ENCODE measurements at regions not wholly inside any gene's neighbourhood (a gene's known extent, or its start where the extent isn't known, plus 50 kb on each side); places are given as distances from the start of the nearest gene placed in this dataset.
A peak's percentile ranks its signal among the peaks of the same experiment; 100 is the strongest.

DNA sequence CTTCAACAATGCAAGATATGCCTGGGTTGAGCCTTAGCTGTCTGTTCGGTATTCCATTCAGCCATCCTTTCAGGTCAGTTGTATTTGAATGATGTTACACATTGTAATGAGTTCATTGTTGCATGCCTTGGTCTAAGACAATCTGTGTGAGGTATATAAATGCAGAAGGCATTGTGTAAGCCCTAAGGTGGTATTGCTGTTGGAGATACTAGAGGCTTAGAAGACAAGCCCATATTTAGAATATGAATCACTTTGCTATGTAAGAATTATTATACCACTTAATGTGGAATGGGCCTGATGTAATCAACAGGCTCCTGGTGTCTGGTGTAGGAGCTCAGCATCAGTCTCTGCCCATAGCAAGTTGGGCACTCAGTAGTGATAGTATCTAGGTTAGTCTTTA is 473.4 kb upstream of the GNPDA2 start:
- TF ChIP-seq, protein P1, sequence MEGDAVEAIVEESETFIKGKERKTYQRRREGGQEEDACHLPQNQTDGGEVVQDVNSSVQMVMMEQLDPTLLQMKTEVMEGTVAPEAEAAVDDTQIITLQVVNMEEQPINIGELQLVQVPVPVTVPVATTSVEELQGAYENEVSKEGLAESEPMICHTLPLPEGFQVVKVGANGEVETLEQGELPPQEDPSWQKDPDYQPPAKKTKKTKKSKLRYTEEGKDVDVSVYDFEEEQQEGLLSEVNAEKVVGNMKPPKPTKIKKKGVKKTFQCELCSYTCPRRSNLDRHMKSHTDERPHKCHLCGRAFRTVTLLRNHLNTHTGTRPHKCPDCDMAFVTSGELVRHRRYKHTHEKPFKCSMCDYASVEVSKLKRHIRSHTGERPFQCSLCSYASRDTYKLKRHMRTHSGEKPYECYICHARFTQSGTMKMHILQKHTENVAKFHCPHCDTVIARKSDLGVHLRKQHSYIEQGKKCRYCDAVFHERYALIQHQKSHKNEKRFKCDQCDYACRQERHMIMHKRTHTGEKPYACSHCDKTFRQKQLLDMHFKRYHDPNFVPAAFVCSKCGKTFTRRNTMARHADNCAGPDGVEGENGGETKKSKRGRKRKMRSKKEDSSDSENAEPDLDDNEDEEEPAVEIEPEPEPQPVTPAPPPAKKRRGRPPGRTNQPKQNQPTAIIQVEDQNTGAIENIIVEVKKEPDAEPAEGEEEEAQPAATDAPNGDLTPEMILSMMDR (IDR thresholded peaks at IDR 0.05; ENCODE audit: insufficient read depth, low read depth, low read length, missing control alignments) = no peak
- no peak for DNase-seq (ENCODE audit: low read depth)
- H3K4me3 ChIP-seq (ENCODE audit: low read depth, low read length) = no peak overlapping the region

DNA sequence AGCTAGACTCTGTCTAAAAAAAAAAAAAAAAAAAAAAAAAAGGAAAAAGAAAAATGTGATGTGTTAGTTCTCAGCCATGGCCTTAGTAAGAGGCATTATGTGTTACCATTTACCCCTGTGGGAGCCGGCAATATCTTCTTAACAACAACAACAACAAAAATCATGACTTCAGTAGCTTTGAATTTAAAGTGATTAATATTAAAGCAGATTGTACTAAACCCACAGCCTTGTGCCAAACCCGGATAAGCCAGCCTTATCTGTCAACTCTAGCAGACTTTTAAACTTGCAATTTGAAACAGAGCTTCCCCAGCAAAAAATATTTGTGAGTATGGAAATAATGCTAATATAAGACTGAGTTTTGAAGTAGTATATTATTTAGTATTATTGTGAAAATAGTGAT is 462.1 kb upstream of the GNPDA2 start:
- TF ChIP-seq, protein P1 (IDR thresholded peaks at IDR 0.05; ENCODE audit: insufficient read depth, low read depth, low read length, missing control alignments) = no peak
- DNase-seq (ENCODE audit: low read depth) = no peak
- no peak overlapping the region for H3K4me3 ChIP-seq (ENCODE audit: low read depth, low read length)

DNA sequence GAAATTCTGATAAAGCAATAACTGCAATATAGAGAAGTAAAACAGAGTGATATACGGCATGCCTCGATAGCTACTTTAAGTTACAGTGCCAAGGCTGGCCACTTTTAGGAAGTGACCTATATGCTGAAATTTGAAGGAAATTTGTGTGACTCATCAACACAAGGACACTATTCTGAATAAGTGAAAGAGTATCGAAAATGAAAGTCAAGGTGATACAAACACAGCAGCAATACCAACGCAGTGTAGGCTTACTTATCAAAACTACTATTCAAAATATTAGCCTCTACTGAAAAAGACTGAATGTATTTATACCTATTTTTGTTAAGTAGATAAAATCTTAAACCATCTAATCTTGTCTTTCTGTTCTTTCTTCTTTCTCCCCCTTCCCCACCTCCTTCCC is 459.9 kb upstream of the GNPDA2 start:
- DNase-seq (ENCODE audit: low read depth) = no peak
- TF ChIP-seq, protein P1 (IDR thresholded peaks at IDR 0.05; ENCODE audit: insufficient read depth, low read depth, low read length, missing control alignments) = no peak
- H3K4me3 ChIP-seq (ENCODE audit: low read depth, low read length) = no peak overlapping the region

DNA sequence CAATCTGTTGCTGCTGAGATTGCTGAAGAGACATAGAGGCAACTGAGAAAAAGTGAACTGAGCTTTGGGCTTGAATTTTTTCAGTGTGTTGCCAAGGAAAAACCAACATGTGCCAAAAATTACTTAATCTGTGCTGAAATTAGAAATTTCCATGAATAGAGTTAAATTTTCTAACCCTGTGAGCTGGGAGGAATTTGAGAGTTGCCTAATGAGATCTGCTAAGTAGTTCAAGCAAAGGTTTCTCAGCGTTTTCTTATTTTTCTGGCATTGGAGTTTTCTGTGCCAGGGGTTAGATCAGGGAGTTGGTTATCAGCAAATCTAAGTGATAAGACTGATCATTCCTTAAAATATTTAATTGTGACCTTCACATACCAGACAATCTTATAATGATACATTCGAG is 457.5 kb upstream of the GNPDA2 start:
- TF ChIP-seq, protein P1 (IDR thresholded peaks at IDR 0.05; ENCODE audit: insufficient read depth, low read depth, low read length, missing control alignments) = no peak
- H3K4me3 ChIP-seq (ENCODE audit: low read depth, low read length) = no peak overlapping the region

DNA sequence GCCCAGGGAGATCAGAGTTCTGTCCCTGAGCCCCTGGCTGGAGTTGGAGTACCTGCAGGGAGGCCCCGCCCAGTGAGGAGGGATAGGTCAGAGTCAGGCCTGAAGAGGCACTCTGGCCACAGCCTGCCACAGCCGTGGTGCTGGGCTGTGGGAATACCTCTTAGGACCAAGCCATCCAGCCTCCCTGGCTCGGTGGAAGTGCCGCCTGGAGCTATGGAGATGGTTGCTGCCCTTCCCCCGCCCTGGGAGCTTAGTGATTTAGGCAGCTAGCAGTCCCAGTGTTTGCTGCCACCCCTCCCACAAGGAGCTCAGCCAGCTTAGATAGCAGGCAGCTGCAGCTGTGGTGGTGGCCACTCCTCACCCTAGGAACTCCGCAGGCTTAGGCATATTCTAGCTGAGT is 446.3 kb upstream of the GNPDA2 start:
- no peak for DNase-seq (ENCODE audit: low read depth)
- no peak overlapping the region for H3K4me3 ChIP-seq (ENCODE audit: low read depth, low read length)
- TF ChIP-seq, protein P1 (IDR thresholded peaks at IDR 0.05; ENCODE audit: insufficient read depth, low read depth, low read length, missing control alignments) = no peak

More for the DNA sequence above, 457.5 kb upstream of the GNPDA2 start:
- no peak for DNase-seq (ENCODE audit: low read depth)

DNA sequence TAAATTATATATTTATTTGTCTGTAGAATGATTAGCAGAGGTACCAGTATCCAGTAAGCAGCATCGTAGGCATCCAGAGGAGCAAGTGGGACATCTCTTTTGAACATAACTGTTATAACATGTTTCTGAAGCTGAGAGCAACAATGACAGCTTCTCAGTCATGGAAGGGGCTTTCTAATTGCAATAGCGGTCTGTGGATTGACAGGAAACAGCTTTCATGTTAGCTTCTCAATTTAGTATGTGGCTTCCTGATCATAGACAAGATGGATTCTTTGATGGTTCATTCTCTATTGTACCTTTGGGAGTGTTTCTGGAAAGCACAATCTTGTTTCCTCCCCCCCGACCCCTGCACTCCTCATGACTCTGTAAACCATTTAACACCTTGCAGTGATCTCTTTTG is 434.6 kb upstream of the GNPDA2 start:
- peak; percentile 2 for DNase-seq (ENCODE audit: low read depth)
- TF ChIP-seq, protein P1 (IDR thresholded peaks at IDR 0.05; ENCODE audit: insufficient read depth, low read depth, low read length, missing control alignments) = no peak

DNA sequence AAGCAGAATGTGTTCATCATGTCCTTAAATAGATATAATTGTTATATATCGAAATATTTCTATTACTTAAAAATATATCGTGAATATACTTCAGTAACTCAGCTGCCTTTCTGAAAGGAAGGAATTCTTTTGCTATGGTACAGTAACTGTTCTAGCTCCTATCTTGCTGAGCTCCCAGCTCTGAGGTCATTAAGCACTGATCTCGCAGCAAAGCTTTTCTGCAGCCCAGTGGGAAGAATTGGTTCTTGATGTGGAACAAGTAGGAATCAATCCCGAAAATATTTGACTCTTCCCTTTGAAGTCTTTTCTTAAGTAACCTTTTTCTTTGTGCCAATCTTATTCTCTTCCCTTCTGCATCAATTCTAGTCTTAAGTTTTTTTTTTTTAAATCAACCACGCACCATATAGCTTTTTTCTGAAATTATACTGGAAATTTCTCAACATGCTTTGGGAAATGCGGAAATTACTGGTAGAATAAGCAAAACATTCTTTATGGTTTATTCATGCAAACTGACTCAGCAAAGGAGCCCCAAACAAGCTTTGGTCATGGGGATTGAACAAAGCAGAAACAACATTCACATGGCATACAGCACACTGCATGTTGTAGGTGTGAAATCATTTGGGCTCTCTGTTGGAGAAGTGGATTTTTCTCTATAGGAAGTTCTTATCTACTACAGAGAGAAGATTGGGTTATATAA is 428.9 kb upstream of the GNPDA2 start:
- DNase-seq (ENCODE audit: low read depth) = no peak
- TF ChIP-seq, protein P1 (IDR thresholded peaks at IDR 0.05; ENCODE audit: insufficient read depth, low read depth, low read length, missing control alignments) = no peak
- no peak overlapping the region for H3K4me3 ChIP-seq (ENCODE audit: low read depth, low read length)

More for the DNA sequence above, 434.6 kb upstream of the GNPDA2 start:
- no peak overlapping the region for H3K4me3 ChIP-seq (ENCODE audit: low read depth, low read length)

All from GM12865 (cell line).